Common myeloid progenitor, CD34-positive (primary cell): ENCODE measurements at regions not wholly inside any gene's neighbourhood (a gene's known extent, or its start where the extent isn't known, plus 50 kb on each side); places are given as distances from the start of the nearest gene placed in this dataset.
"Not testable (repeated sequence)": the region's sequence is repeated elsewhere in the genome, so short reads cannot be mapped to it uniquely, and the experiment has no call there.

Experiments used
- CTCF ChIA-PET: fragments of 350-600 bp; sonication (Branson Sonifier 250); formaldehyde crosslinking; loops from one replicate; lab custom pipeline; 2021; ENCODE audit warnings: antibody characterized with exemption; lab: Charles Lee
- POLR2A ChIA-PET: fragments of 350-600 bp; sonication (Branson Sonifier 250); formaldehyde crosslinking; loops from one replicate; lab custom pipeline; 2021; ENCODE audit warnings: antibody characterized with exemption; lab: Charles Lee
- DNase-seq, 3 donors: peaks; one replicate each; pipeline versions ENCODE4 v3.0.0 to v3.0.0-alpha.2; 2013
- H3K27ac ChIP-seq, 2 experiments: 1 replicate in 1 of 2; 2 replicates in 1 of 2; pipeline ENCODE4 v1.7.0; 2013; ENCODE audit warnings: inconsistent platforms in 2 of 2, low read length in 2 of 2, mild to moderate bottlenecking in 2 of 2, low read depth in 1 of 2, moderate library complexity in 1 of 2; ENCODE audit not compliant: severe bottlenecking in 2 of 2, insufficient read depth in 1 of 2, poor library complexity in 1 of 2
- H3K27me3 ChIP-seq, 5 experiments: replicated peaks in 2 of 5; 1 replicate in 3 of 5; 2 replicates in 2 of 5; pipeline versions ENCODE4 v1.6.1 to v1.7.0; 2013; ENCODE audit warnings: low read length in 4 of 5, mild to moderate bottlenecking in 2 of 5, moderate library complexity in 2 of 5, inconsistent platforms in 1 of 5; ENCODE audit not compliant: insufficient read depth in 5 of 5, control insufficient read depth in 4 of 5
- H3K36me3 ChIP-seq, 4 experiments: 1 replicate in 2 of 4; 2 replicates in 2 of 4; pipeline versions ENCODE4 v1.6.1 to v1.7.0; 2013; ENCODE audit warnings: low read length in 3 of 4, control low read depth in 1 of 4, mild to moderate bottlenecking in 1 of 4; ENCODE audit not compliant: control insufficient read depth in 4 of 4, insufficient read depth in 4 of 4
- H3K4me1 ChIP-seq, 4 experiments: 1 replicate in 3 of 4; 2 replicates in 1 of 4; pipeline versions ENCODE4 v1.6.1 to v1.7.1; 2013; ENCODE audit warnings: low read length in 3 of 4, mild to moderate bottlenecking in 3 of 4, control low read depth in 1 of 4, inconsistent platforms in 1 of 4, moderate library complexity in 1 of 4; ENCODE audit not compliant: control insufficient read depth in 4 of 4, insufficient read depth in 4 of 4; ENCODE audit errors: control extremely low read depth in 1 of 4
- H3K4me3 ChIP-seq, 7 experiments: 1 replicate in 4 of 7; 2 replicates in 3 of 7; pipeline versions ENCODE4 v1.5.1 to v1.7.0; 2013; ENCODE audit warnings: mild to moderate bottlenecking in 7 of 7, low read length in 6 of 7, moderate library complexity in 6 of 7, inconsistent platforms in 2 of 7, low read depth in 2 of 7, control low read depth in 1 of 7; ENCODE audit not compliant: insufficient read depth in 4 of 7, control insufficient read depth in 1 of 7; ENCODE audit errors: extremely low read depth in 1 of 7
- H3K9me3 ChIP-seq, 5 experiments: 1 replicate in 4 of 5; 2 replicates in 1 of 5; pipeline versions ENCODE4 v1.6.1 to v1.7.1; 2013; ENCODE audit warnings: low read length in 4 of 5, mild to moderate bottlenecking in 2 of 5, inconsistent platforms in 1 of 5, low read depth in 1 of 5, moderate library complexity in 1 of 5; ENCODE audit not compliant: control insufficient read depth in 4 of 5, insufficient read depth in 2 of 5; ENCODE audit errors: control extremely low read depth in 1 of 5
- WGBS: methylation state at CpG from one replicate; pipeline ENCODE4 v1.1.5; 2013; ENCODE audit not compliant: insufficient coverage; 5-methylcytosine and 5-hydroxymethylcytosine counted together

DNA sequence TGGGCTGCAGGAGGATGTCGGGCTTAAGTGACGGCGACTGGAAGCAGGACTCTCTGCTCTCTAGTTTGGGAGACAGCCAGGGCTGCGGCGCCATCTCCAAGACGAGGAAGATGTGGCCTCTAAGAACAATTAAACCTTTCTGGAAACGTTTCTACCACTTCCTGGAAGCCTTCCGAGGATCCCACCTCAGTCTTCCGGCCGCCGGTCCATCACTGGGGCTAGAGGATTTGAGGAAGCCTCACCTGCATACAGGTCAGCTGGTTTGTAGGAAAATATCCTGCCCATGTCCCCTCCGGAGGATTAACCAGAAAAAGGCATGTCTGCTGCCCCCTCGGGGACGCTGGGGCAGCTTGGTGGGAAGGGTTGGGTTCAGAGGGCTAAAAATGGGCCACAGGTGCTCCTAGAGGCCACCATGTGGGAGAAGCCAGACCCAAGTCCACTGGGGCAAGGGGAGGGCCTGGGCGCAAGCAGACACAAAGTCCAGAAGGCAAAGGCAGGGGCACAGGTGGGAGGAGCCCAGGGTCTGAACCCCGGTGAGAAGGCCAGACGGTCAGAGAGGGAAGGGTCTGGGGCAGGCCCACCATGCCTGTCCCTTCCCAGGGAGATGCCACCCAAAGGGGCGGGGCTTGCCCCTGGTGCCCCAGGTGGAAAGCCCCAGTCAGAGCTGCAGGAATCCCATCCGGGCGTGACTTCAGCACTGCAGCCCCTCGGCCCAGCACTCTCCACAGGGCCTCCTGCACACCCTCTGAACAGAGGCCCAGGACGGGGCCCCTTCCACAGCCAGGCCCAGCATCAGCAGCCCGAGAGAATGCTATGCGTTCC, 82.2 kb upstream of the ID2 start:
- 92% methylated on average over 23 of the region's 24 CpGs for WGBS
- POLR2A ChIA-PET = no interaction called here
- peaks cover 0 to 6% (median 3%) of the 10 kb centered on the region in 4 experiments for H3K4me1 ChIP-seq

DNA sequence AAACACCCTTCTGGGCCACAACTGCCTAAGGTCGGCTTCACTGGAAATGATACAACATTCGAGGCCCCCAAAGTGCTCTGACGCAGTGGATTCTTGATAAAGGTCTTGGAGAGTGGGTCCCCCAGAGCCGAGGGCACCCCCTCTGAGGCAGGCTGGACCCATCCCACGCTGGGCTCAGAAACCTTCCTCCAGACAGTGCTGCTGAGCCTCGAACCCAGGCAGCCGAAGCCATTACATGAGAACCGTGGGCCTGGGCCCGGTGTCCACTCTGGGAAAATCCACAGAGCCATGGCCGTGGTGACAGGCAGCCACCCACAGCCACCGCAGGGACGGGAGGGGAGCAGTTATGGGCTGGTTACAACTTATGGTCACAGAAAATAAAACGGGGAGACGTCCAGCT, 81.4 kb upstream of the ID2 start:
- H3K27me3 ChIP-seq = no peaks in the 10 kb centered on the region
- H3K9me3 ChIP-seq = no peaks in the 10 kb centered on the region
- no peak for DNase-seq
- H3K4me1 ChIP-seq = peaks cover 0 to 6% (median 3%) of the 10 kb centered on the region in 4 experiments
- no peak overlapping the region for H3K4me3 ChIP-seq
- no peak overlapping the region for H3K27ac ChIP-seq
- ChIA-PET POLR2A (no interaction called here), CTCF (no interaction called here)
- 98% methylated on average over 14 of the region's 14 CpGs for WGBS
- no peaks in the 10 kb centered on the region for H3K36me3 ChIP-seq

More for the DNA sequence above, 82.2 kb upstream of the ID2 start:
- Histone ChIP-seq H3K36me3 (no peaks in the 10 kb centered on the region), H3K4me3 (no peak overlapping the region), H3K27me3 (no peaks in the 10 kb centered on the region), H3K9me3 (no peaks in the 10 kb centered on the region), H3K27ac (no peak overlapping the region)
- DNase-seq = no peak
- CTCF ChIA-PET = no interaction called here

DNA sequence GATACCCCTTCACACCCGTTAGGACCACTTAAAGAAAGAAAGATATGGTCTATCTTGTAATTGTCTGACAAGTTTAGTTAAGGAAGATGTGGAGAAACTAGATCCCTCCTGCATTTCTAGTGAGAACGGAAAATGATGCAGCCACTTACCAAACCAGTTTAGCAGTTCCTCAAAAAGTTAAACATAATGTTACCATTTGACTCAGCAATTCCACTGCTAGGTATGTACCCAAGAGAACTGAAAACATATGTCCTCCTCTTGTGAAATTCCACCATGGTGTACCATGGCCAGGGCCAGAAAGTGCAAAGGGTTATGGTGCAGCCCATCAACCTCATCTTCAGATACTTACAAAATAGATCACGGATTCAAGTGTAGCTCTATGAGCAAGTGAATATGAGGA, 79.0 kb upstream of the ID2 start:
- 71% methylated on average over 1 of the region's 3 CpGs for WGBS
- CTCF ChIA-PET = no interaction called here
- Histone ChIP-seq H3K4me1 (peaks cover 0 to 16% (median 8%) of the 10 kb centered on the region in 4 experiments), H3K27ac (no peak overlapping the region), H3K9me3 (no peaks in the 10 kb centered on the region), H3K36me3 (no peaks in the 10 kb centered on the region), H3K27me3 (no peaks in the 10 kb centered on the region), H3K4me3 (no peak overlapping the region)
- POLR2A ChIA-PET = no interaction called here
- DNase-seq = peak in 2 of 3 donors; percentile 63 to 64

- POLR2A ChIA-PET, H3K4me3 ChIP-seq, DNase-seq, H3K9me3 ChIP-seq, CTCF ChIA-PET, H3K36me3 ChIP-seq, H3K27ac ChIP-seq, H3K27me3 ChIP-seq: not testable (repeated sequence)
- no CpG with 5 or more reads among the region's 4 CpGs for WGBS
- peaks cover 0 to 22% (median 10%) of the 10 kb centered on the region in 4 experiments for H3K4me1 ChIP-seq
These were observed 78.5 kb upstream of the ID2 start for GRCh38 chr2:8603356-8603755.

DNA sequence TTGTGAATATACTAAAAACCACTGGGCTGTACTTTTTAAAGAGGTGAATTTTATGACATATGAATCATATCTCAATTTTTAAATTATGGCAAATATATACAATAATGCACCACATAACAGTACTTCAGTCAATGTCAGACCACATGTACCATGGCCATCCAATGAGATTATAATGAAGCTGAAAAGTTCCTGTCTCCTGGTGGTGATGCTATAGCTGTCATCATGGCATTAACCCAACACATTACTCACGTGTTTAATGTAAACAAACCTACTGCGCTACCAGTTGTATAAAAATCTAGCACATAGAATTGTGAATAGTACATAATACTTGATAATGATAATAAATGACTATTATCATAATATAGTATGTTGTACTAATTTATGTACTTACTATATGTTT, 77.6 kb upstream of the ID2 start:
- no CpG with 5 or more reads among the region's 2 CpGs for WGBS
- H3K36me3 ChIP-seq = no peaks in the 10 kb centered on the region

DNA sequence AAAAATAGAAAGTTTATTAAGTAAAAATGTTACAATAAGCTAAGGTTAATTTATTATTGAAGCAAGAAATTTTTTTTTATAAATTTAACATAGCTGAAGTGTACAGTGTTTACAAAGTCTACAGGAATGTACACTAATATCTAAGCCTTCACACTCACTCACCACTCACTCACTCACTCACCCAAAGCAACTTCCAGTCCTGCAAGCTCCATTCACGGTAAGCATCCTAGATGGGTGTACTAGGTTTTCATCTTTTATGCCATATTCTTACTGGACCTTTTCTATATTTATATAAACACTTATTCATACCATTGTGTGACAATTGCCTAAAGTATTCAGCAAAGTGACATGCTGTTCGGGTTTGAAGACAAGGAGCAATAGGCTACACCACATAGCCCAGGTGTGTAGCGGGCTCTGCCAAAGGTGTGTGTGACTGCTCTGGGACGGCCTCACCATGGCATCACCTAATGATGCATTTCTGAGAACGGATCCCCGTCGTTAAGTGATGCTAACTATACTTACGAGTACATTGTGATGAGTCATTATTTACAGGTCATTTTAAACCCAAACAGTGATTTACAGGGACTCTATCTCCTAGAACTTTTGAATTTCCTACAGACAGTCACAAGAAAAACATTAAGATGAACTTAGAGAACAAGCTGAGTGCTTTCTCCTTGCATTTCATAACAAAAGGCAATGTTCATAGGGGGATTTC, 76.3 kb upstream of the ID2 start:
- Histone ChIP-seq H3K9me3 (no peaks in the 10 kb centered on the region), H3K27me3 (no peaks in the 10 kb centered on the region), H3K4me1 (peaks cover 0 to 23% (median 12%) of the 10 kb centered on the region in 4 experiments), H3K4me3 (no peak overlapping the region), H3K27ac (no peak overlapping the region), H3K36me3 (no peaks in the 10 kb centered on the region)
- no peak for DNase-seq
- WGBS = 98% methylated on average over 7 of the region's 8 CpGs
- ChIA-PET CTCF (interaction anchor here (0.6 to 1.9 kb wide), 6 partner anchors 11 to 407 kb away, joined by 3 to 8 read pairs (median 4); no protein-coding TSS in a partner anchor), POLR2A (interaction anchor here (0.8 to 1.6 kb wide), 2 partner anchors 22 to 77 kb away, joined by 3 to 6 read pairs; partner anchors contain the start of gene ID2)

More for the DNA sequence above, 77.6 kb upstream of the ID2 start:
- POLR2A ChIA-PET = no interaction called here
- Histone ChIP-seq H3K27ac (no peak overlapping the region), H3K4me3 (no peak overlapping the region), H3K4me1 (peaks cover 0 to 23% (median 12%) of the 10 kb centered on the region in 4 experiments), H3K9me3 (no peaks in the 10 kb centered on the region), H3K27me3 (no peaks in the 10 kb centered on the region)
- CTCF ChIA-PET = interaction anchor here (1.9 kb wide), 1 partner anchor 13 kb away, joined by 8 read pairs; no protein-coding TSS in a partner anchor
- no peak for DNase-seq
